SH-SY5Y (cell line): ENCODE measurements at regions not wholly inside any gene's neighbourhood (a gene's known extent, or its start where the extent isn't known, plus 50 kb on each side); places are given as distances from the start of the nearest gene placed in this dataset.

Source experiments
- GATA2 ChIP-seq: IDR thresholded peaks from 2 replicates; pipeline ENCODE4 v1.6.1; 2011; ENCODE audit warnings: mild to moderate bottlenecking, low read depth, low read length
- GATA3 ChIP-seq: IDR thresholded peaks from 2 replicates; pipeline ENCODE4 v1.6.1; 2011; ENCODE audit warnings: low read depth, mild to moderate bottlenecking, low read length, moderate library complexity

DNA sequence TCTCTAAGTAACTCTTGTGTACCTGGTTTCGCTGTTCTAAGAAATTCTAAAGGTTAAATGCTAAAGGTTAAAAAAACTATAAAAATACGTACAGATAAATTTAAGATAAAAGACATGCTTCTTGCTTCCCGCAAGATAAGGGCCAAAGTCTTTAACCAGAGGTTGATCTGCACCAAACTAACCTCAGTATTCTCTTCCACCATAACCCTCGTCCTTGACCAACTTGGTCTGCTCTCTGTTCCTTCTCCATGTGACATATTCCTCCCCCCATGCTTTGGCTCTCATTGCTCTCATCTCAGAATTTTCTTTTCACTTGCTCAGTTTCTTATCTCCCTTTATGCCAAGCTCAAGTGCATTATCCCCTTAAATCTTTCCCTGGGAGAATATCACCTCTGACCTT, 330.5 kb upstream of the ZFHX3 start:
- no peak for TF ChIP-seq GATA2
- TF ChIP-seq GATA3 = no peak
